AG09309 (cell line): ENCODE measurements at regions not wholly inside any gene's neighbourhood (a gene's known extent, or its start where the extent isn't known, plus 50 kb on each side); places are given as distances from the start of the nearest gene placed in this dataset.

Source experiments
- DNase-seq: peaks from one replicate; pipeline ENCODE4 v3.0.0-alpha.2; 2010; ENCODE audit warnings: low read depth
- H3K4me3 ChIP-seq: 2 replicates; pipeline ENCODE4 v1.5.1; 2011; ENCODE audit warnings: mild to moderate bottlenecking, low read depth, low read length, moderate library complexity; ENCODE audit not compliant: control insufficient read depth
- CTCF ChIP-seq: IDR thresholded peaks from 2 replicates; pipeline ENCODE4 v1.5.1; 2011; ENCODE audit warnings: mild to moderate bottlenecking, low read depth, low read length, inconsistent platforms; ENCODE audit not compliant: insufficient read depth, control insufficient read depth; ENCODE audit errors: missing control alignments

DNA sequence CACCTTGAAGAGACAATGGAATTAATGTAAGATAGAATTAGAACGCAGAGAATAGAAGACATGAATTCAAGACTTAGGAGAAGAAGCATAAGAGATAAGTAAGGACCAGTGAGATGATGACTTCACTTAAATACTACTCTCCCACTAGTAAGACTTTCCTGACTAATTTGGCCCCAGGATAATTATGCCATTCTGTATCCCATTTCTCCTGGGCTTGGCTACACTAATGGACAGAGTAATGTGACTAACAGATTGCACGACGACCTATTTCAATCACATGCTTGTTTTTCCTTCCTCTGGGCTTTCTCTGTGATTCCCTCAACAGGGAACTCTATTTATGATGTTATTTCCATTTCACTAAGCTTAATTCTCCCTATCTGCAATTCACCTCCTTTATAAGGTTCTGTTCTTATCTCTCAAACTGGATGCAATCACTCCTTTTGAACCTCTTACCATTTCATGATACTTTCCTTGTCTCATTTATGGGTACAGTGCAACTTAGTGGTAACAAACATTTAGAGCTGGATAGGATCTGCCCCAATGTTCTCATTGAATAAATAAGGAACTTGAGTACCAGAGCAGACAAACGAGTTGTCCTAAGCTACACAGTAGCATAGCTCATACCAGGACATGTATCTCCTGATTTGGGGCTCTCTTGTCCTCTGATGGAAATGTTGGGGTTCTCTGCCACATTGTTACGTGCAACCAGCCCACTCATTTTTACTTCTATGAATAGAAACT is 102.7 kb downstream of the BTG1 start:
- no peak for TF ChIP-seq CTCF
- H3K4me3 ChIP-seq: no peak overlapping the region
- no peak for DNase-seq

- no peak for TF ChIP-seq CTCF
- no peak overlapping the region for H3K4me3 ChIP-seq
- DNase-seq: no peak
These were observed 103.9 kb downstream of the BTG1 start for GRCh38 chr12:92041742-92042141.

DNA sequence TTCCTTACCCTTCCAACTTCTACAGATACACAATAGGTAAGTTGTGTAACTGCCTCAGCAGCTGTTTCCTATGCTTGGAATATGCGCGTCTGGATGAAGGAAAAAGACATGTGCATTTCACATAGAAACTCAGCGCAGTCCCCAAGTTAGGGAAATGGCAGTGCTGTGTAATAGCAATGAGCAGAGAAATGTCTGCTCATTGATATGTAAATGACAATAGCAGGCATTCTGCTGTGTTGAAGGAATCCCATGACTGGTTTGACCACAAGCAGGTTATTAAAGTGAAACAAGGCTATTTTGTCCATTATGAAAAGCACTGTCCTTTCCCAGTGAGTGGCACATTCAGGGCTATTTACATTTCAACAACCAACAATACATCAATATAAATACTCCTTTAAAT is 106.6 kb downstream of the BTG1 start:
- no peak for TF ChIP-seq CTCF
- no peak overlapping the region for H3K4me3 ChIP-seq
- DNase-seq: no peak

DNA sequence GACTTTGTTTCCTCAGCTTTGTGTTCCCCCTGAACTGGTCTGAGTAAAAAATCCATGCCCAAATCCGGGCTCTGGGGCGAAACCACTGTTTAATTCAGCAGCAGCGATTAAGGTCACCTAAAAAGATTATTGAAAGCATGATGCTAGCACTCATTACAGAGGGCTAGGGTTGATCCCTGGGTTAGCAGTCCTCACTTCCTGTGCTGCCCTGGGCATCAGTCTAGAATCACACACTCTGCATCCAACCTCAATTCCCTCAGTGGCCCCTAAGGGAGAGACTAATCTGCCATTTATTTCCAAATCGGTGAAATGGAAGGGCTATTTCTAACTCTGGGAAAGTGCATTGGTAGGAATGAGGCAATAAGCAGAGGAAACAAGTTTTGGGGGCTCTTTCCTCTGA is 107.2 kb downstream of the BTG1 start:
- no peak overlapping the region for H3K4me3 ChIP-seq
- TF ChIP-seq CTCF: no peak
- DNase-seq: no peak

DNA sequence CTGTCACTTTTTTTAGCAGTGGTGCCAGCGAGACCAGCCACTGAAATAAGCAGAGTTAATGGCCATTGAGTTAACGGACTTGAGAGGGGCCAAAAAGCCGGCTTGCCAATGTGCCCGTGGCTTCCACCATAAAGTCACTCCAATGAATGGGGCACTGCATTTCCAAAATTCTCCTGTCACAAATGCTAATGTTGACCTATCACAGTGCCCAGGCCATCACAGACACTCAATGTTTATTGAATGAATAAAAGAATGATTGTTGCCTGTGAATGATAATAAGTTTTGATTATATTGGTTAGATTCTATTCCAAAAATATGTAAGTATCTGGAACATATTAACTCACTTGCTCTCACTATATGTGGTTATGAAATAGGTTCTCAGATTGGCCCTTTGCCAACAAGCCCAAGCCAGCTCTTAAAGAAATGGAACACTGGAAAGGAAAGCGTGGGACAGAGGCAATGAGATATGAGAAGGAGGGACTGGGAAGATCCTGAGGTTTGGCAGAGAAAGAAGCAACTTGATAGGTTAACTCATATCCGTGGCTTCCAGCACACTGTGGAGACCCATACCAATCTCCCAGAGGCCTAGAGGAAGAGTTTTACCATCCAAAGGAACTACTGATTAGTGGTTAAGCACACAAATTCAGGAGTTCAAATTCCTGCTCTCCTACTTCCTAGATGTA is 108.7 kb downstream of the BTG1 start:
- DNase-seq: peak; percentile 20
- no peak for TF ChIP-seq CTCF
- no peak overlapping the region for H3K4me3 ChIP-seq

GRCh38 chr12:92036061-92036620 is 109.5 kb downstream of the BTG1 start:
- H3K4me3 ChIP-seq: no peak overlapping the region
- TF ChIP-seq CTCF: no peak
- DNase-seq: no peak

- DNase-seq: no peak
- no peak overlapping the region for H3K4me3 ChIP-seq
- no peak for TF ChIP-seq CTCF
These were observed 110.2 kb downstream of the BTG1 start for GRCh38 chr12:92035477-92035876.
